Gastrocnemius medialis (tissue), 4 donors: ENCODE measurements at regions not wholly inside any gene's neighbourhood (a gene's known extent, or its start where the extent isn't known, plus 50 kb on each side); places are given as distances from the start of the nearest gene placed in this dataset.

ENCODE experiments used
- POLR2A ChIP-seq, 2 donors: fragments of 450-650 bp; IDR thresholded peaks; one replicate each; pipeline ENCODE4 v1.6.1; 2017; ENCODE audit warnings: antibody characterized with exemption in 2 of 2, mild to moderate bottlenecking in 2 of 2, moderate library complexity in 2 of 2
- TF ChIP-seq, protein P1 (sequence below), 5 experiments: fragments of 450-650 bp in 3 of 5; fragments of 200-600 bp in 2 of 5; sonication (generic) in 2 of 5; IDR thresholded peaks in 4 of 5; conservative IDR thresholded peaks in 1 of 5; 1 replicate in 4 of 5; 2 replicates in 1 of 5; pipeline ENCODE4 v1.5.1; 2016 to 2019; ENCODE audit warnings: antibody characterized with exemption in 5 of 5, mild to moderate bottlenecking in 3 of 5, moderate library complexity in 3 of 5

DNA sequence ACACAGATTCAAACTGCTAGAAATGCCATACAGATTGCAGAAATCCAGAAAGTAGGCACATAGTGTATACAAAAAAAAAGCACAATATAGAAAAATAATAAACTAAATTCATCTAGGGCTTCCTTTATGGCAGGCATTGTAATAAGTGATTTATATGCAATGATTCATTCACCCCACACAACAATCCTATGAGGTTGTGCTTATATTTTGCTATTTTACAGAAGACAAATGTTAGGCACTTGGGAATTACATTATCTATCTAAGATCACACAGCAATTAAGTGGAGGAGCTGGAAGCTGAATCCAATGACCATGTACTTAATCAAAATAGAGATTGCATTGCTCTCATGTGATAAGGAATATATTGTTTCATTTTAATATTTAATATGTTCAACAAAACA is 225.7 kb upstream of the KCNK2 start:
- no peak for TF ChIP-seq POLR2A (IDR thresholded peaks at IDR 0.05)
- TF ChIP-seq, protein P1, sequence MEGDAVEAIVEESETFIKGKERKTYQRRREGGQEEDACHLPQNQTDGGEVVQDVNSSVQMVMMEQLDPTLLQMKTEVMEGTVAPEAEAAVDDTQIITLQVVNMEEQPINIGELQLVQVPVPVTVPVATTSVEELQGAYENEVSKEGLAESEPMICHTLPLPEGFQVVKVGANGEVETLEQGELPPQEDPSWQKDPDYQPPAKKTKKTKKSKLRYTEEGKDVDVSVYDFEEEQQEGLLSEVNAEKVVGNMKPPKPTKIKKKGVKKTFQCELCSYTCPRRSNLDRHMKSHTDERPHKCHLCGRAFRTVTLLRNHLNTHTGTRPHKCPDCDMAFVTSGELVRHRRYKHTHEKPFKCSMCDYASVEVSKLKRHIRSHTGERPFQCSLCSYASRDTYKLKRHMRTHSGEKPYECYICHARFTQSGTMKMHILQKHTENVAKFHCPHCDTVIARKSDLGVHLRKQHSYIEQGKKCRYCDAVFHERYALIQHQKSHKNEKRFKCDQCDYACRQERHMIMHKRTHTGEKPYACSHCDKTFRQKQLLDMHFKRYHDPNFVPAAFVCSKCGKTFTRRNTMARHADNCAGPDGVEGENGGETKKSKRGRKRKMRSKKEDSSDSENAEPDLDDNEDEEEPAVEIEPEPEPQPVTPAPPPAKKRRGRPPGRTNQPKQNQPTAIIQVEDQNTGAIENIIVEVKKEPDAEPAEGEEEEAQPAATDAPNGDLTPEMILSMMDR (IDR thresholded peaks at IDR 0.05 in 4 of 5, conservative IDR thresholded peaks at IDR 0.05 in 1 of 5) = no peak
